Endothelial cell of umbilical vein (primary cell): ENCODE measurements at regions not wholly inside any gene's neighbourhood (a gene's known extent, or its start where the extent isn't known, plus 50 kb on each side); places are given as distances from the start of the nearest gene placed in this dataset.
"Not testable (repeated sequence)": the region's sequence is repeated elsewhere in the genome, so short reads cannot be mapped to it uniquely, and the experiment has no call there.

Experiments used
- BruUV-seq: library from RNA; stranded (reverse); fragments of 400-500 nt; replicated peaks from 2 replicates; lab custom pipeline; 2021; lab: Mats Ljungman, UMichigan
- CTCF ChIA-PET: fragments of 300-600, 350-600 bp; sonication (Branson Sonifier 250); formaldehyde crosslinking; loops from one replicate; lab custom pipeline; 2021; ENCODE audit warnings: antibody characterized with exemption, inconsistent platforms; lab: Charles Lee
- POLR2A ChIA-PET: fragments of 300-600, 350-600 bp; sonication (Branson Sonifier 250); formaldehyde crosslinking; loops from one replicate; lab custom pipeline; 2021; ENCODE audit warnings: antibody characterized with exemption, inconsistent platforms; lab: Charles Lee
- DNase-seq: peaks from one replicate; pipeline ENCODE4 v3.0.0-alpha.2; 2011; ENCODE audit warnings: low read depth, low spot score
- FAIRE-seq: peaks from 2 replicates; lab custom pipeline; 2011; peaks lifted over from hg19 to GRCh38; lab: Jason Lieb, UNC
- H2AFZ ChIP-seq: 2 replicates; pipeline ENCODE4 v1.6.0; 2012; ENCODE audit warnings: low read depth, low read length, control low read depth, inconsistent platforms
- H3K27ac ChIP-seq: 2 replicates; pipeline ENCODE4 v1.5.1; 2011; ENCODE audit warnings: low read depth, mild to moderate bottlenecking, control low read depth, low read length, moderate library complexity; ENCODE audit not compliant: insufficient read depth
- H3K27me3 ChIP-seq, 2 experiments: 2 replicates each; pipeline versions ENCODE4 v1.6.0 to v1.6.1; 2011; ENCODE audit warnings: low read length in 2 of 2, mixed read lengths in 1 of 2; ENCODE audit not compliant: control insufficient read depth in 2 of 2, insufficient read depth in 2 of 2
- H3K36me3 ChIP-seq, 2 experiments: 2 replicates in 1 of 2; 3 replicates in 1 of 2; pipeline ENCODE4 v1.5.1; 2011; ENCODE audit warnings: low read length in 2 of 2, mild to moderate bottlenecking in 1 of 2, moderate library complexity in 1 of 2; ENCODE audit not compliant: control insufficient read depth in 2 of 2, insufficient read depth in 2 of 2; ENCODE audit errors: extremely low read depth in 1 of 2
- H3K4me1 ChIP-seq: 3 replicates; pipeline ENCODE4 v1.5.1; 2011; ENCODE audit warnings: mild to moderate bottlenecking, low read length; ENCODE audit not compliant: control insufficient read depth, insufficient read depth; ENCODE audit errors: extremely low read depth
- H3K4me2 ChIP-seq: 2 replicates; pipeline ENCODE4 v1.6.1; 2011; ENCODE audit warnings: low read length, control low read depth, mixed read lengths; ENCODE audit not compliant: insufficient read depth
- H3K4me3 ChIP-seq, 3 experiments: fragments of 200-600 bp in 1 of 3; sonication (generic), shearing (Covaris generic) in 1 of 3; replicated peaks in 1 of 3; 2 replicates each; pipeline ENCODE4 v1.5.1; 2011 to 2016; ENCODE audit warnings: control low read depth in 3 of 3, low read length in 3 of 3, mild to moderate bottlenecking in 2 of 3, inconsistent platforms in 1 of 3, low read depth in 1 of 3, moderate library complexity in 1 of 3; ENCODE audit not compliant: insufficient read depth in 1 of 3
- H3K79me2 ChIP-seq: 2 replicates; pipeline ENCODE4 v1.6.0; 2012; ENCODE audit warnings: low read length, inconsistent platforms; ENCODE audit not compliant: control insufficient read depth, insufficient read depth
- H3K9ac ChIP-seq: replicated peaks from 2 replicates; pipeline ENCODE3; 2011; ENCODE audit warnings: low read length, control low read depth; ENCODE audit not compliant: insufficient read depth; ENCODE audit errors: extremely low read depth
- H3K9me1 ChIP-seq: replicated peaks from 3 replicates; pipeline ENCODE4 v1.6.0; 2011; ENCODE audit warnings: mild to moderate bottlenecking, low read length; ENCODE audit not compliant: control insufficient read depth, insufficient read depth; ENCODE audit errors: extremely low read depth
- H3K9me3 ChIP-seq: replicated peaks from 2 replicates; pipeline ENCODE4 v1.5.1; 2012; ENCODE audit warnings: low read length, inconsistent platforms; ENCODE audit not compliant: control insufficient read depth, insufficient read depth
- H4K20me1 ChIP-seq: replicated peaks from 2 replicates; pipeline ENCODE3; 2011; ENCODE audit warnings: mild to moderate bottlenecking, low read length; ENCODE audit not compliant: control insufficient read depth, insufficient read depth; ENCODE audit errors: extremely low read depth
- CTCF ChIP-seq, 2 donors: IDR thresholded peaks; 1 replicate in 1 of 2; 2 replicates in 1 of 2; pipeline ENCODE4 v1.5.1; 2011; ENCODE audit warnings: low read length in 2 of 2, mild to moderate bottlenecking in 2 of 2, moderate library complexity in 2 of 2, control low read depth in 1 of 2, inconsistent platforms in 1 of 2, low read depth in 1 of 2; ENCODE audit not compliant: insufficient read depth in 1 of 2; ENCODE audit errors: extremely low read depth in 1 of 2
- EZH2 ChIP-seq: IDR thresholded peaks from 2 replicates; pipeline ENCODE4 v1.6.1; 2012; ENCODE audit warnings: borderline replicate concordance, low read depth, mild to moderate bottlenecking, moderate library complexity, low read length, inconsistent platforms; ENCODE audit not compliant: severe bottlenecking
- FOS ChIP-seq: IDR thresholded peaks from 2 replicates; pipeline ENCODE4 v1.6.1; 2011; ENCODE audit warnings: mild to moderate bottlenecking, low read length, moderate library complexity, borderline replicate concordance; ENCODE audit not compliant: insufficient read depth
- GATA2 ChIP-seq: IDR thresholded peaks from 2 replicates; pipeline ENCODE4 v1.7.0; 2011; ENCODE audit warnings: low read depth, mild to moderate bottlenecking, moderate library complexity, mixed read lengths, low read length; ENCODE audit not compliant: insufficient read length, insufficient read depth
- JUN ChIP-seq: IDR thresholded peaks from 2 replicates; pipeline ENCODE4 v1.6.1; 2011; ENCODE audit warnings: borderline replicate concordance, low read depth; ENCODE audit not compliant: insufficient read length, insufficient read depth
- MAX ChIP-seq: IDR thresholded peaks from 2 replicates; pipeline ENCODE4 v1.6.1; 2011; ENCODE audit not compliant: insufficient read depth, insufficient read length
- MYC ChIP-seq: IDR thresholded peaks from one replicate; pipeline ENCODE4 v1.6.1; 2011; ENCODE audit warnings: mild to moderate bottlenecking, low read depth, low read length
- POLR2A ChIP-seq: IDR thresholded peaks from 2 replicates; pipeline ENCODE4 v1.6.1; 2012; ENCODE audit warnings: low read depth, mild to moderate bottlenecking, control low read depth, low read length
- POLR2AphosphoS5 ChIP-seq: IDR thresholded peaks from 2 replicates; pipeline ENCODE4 v1.6.1; 2012; ENCODE audit warnings: low read depth, mild to moderate bottlenecking, control low read depth, low read length, moderate library complexity; ENCODE audit not compliant: insufficient read depth
- dilution Hi-C: fragments of 300-500 bp; cut with MboI; formaldehyde crosslinking; loops from one replicate; pipeline ENCODE4 v1.15.0; 2019; ENCODE audit warnings: low sequenced_read_pairs; ENCODE audit not compliant: extremely low pct_ligation_motif_present
- intact Hi-C: fragments of 100-400 bp; cut with micrococcal nuclease; formaldehyde crosslinking; loops from one replicate; pipeline ENCODE4 v1.10.0; 2022

GRCh38 chr20:53808733-53809132, 215.1 kb upstream of the ZNF217 start:
- Histone ChIP-seq H2AFZ (no peak overlapping the region), H3K27me3 (no peaks in the 10 kb centered on the region), H3K4me3 (no peak overlapping the region), H3K4me1 (peaks cover 3% of the 10 kb centered on the region), H4K20me1 (no peaks in the 10 kb centered on the region), H3K79me2 (no peaks in the 10 kb centered on the region), H3K27ac (no peak overlapping the region), H3K9ac (no peak overlapping the region), H3K9me1 (no peaks in the 10 kb centered on the region), H3K4me2 (no peak overlapping the region), H3K36me3 (no peaks in the 10 kb centered on the region), H3K9me3 (no peaks in the 10 kb centered on the region)
- dilution Hi-C loops (no loop called here), intact Hi-C loops (loop anchor here (10.0 kb wide), 1 partner anchor 1594 kb away; no protein-coding TSS in a partner anchor)
- DNase-seq (no peak), FAIRE-seq (no peak)
- POLR2A ChIA-PET, result no interaction called here
- CTCF ChIA-PET, result interaction anchor here (1.0 to 1.3 kb wide), 2 partner anchors 9 to 62 kb away, joined by 3 to 4 read pairs; no protein-coding TSS in a partner anchor
- no TSS peak for BruUV-seq
- TF ChIP-seq POLR2A (no peak), JUN (no peak), MYC (no peak), MAX (no peak), FOS (no peak), GATA2 (no peak), POLR2AphosphoS5 (no peak), EZH2 (no peak), CTCF (IDR thresholded peaks at IDR 0.05; ENCODE audit: extremely low read depth in 1 of 2, insufficient read depth in 1 of 2, low read depth in 1 of 2, low read length in 2 of 2) (no peak)

- H3K27me3 ChIP-seq, H3K4me1 ChIP-seq, POLR2A ChIA-PET, H3K9ac ChIP-seq, H3K9me3 ChIP-seq, FAIRE-seq, H2AFZ ChIP-seq, H3K79me2 ChIP-seq, DNase-seq, H3K27ac ChIP-seq, H3K4me3 ChIP-seq, H4K20me1 ChIP-seq, H3K9me1 ChIP-seq, H3K36me3 ChIP-seq, BruUV-seq, H3K4me2 ChIP-seq, dilution Hi-C loops: not testable (repeated sequence)
- intact Hi-C loops, result loop anchor here (10.0 kb wide), 1 partner anchor 1594 kb away; no protein-coding TSS in a partner anchor
- CTCF ChIA-PET, result interaction anchor here (1.0 to 1.3 kb wide), 2 partner anchors 8 to 62 kb away, joined by 3 to 4 read pairs; no protein-coding TSS in a partner anchor
Observed at GRCh38 chr20:53808302-53808701, 214.7 kb upstream of the ZNF217 start.
